IMR-90 (cell line): ENCODE measurements at regions not wholly inside any gene's neighbourhood (a gene's known extent, or its start where the extent isn't known, plus 50 kb on each side); places are given as distances from the start of the nearest gene placed in this dataset.
"Not testable (repeated sequence)": the region's sequence is repeated elsewhere in the genome, so short reads cannot be mapped to it uniquely, and the experiment has no call there.

Experiments
- ATAC-seq: fragments of 200-7000 bp; cut with Tn5 transposase; 2 replicates; pipeline ENCODE4 v1.9.1; 2020; ENCODE audit warnings: low read depth, mild to moderate bottlenecking, moderate library complexity
- BruUV-seq: library from RNA; stranded (reverse); fragments of 400-500 nt; replicated peaks from 2 replicates; lab custom pipeline; 2021; lab: Mats Ljungman, UMichigan
- CTCF ChIA-PET: fragments of 300-600 bp; formaldehyde crosslinking; extraction: SDS; loops from one replicate; lab custom pipeline; 2021; ENCODE audit warnings: antibody characterized with exemption; lab: Yijun Ruan, JAX
- POLR2A ChIA-PET: fragments of 300-600 bp; sonication (Branson Sonifier 250); formaldehyde crosslinking; loops from one replicate; lab custom pipeline; 2022; ENCODE audit warnings: antibody characterized with exemption; ENCODE audit not compliant: unreplicated experiment; lab: Charles Lee
- DNase-seq: peaks from one replicate; pipeline ENCODE4 v3.0.0; 2013
- H2AFZ ChIP-seq: replicated peaks from 2 replicates; pipeline ENCODE3; 2013; ENCODE audit warnings: low read length, mild to moderate bottlenecking; ENCODE audit not compliant: poor library complexity
- H2AK5ac ChIP-seq: 2 replicates; pipeline ENCODE4 v1.6.1; 2013; ENCODE audit warnings: low read depth, low read length, inconsistent platforms
- H2AK9ac ChIP-seq: replicated peaks from 2 replicates; pipeline ENCODE3; 2013; ENCODE audit warnings: mild to moderate bottlenecking, low read depth, low read length, moderate library complexity; ENCODE audit not compliant: poor library complexity
- H2BK120ac ChIP-seq: 2 replicates; pipeline ENCODE4 v1.6.1; 2013; ENCODE audit warnings: low read depth, low read length, inconsistent platforms
- H2BK15ac ChIP-seq: 3 replicates; pipeline ENCODE4 v1.6.1; 2013; ENCODE audit warnings: low read depth, low read length, inconsistent platforms
- H2BK20ac ChIP-seq: 2 replicates; pipeline ENCODE4 v1.6.1; 2013; ENCODE audit warnings: low read depth, mild to moderate bottlenecking, inconsistent platforms, low read length, moderate library complexity
- H2BK5ac ChIP-seq: 2 replicates; pipeline ENCODE4 v1.6.1; 2013; ENCODE audit warnings: mild to moderate bottlenecking, low read depth, low read length, inconsistent platforms; ENCODE audit not compliant: poor library complexity, severe bottlenecking
- H3K14ac ChIP-seq: replicated peaks from 2 replicates; pipeline ENCODE4 v1.6.1; 2013; ENCODE audit warnings: low read depth, low read length, inconsistent platforms
- H3K18ac ChIP-seq: 2 replicates; pipeline ENCODE4 v1.6.1; 2013; ENCODE audit warnings: low read depth, low read length, control low read depth
- H3K23ac ChIP-seq: 2 replicates; pipeline ENCODE4 v1.6.1; 2013; ENCODE audit warnings: low read depth, low read length, inconsistent platforms
- H3K27ac ChIP-seq: 2 replicates; pipeline ENCODE4 v1.5.1; 2013; ENCODE audit warnings: mild to moderate bottlenecking, control low read depth, low read length; ENCODE audit not compliant: insufficient read depth
- H3K27me3 ChIP-seq: 2 replicates; pipeline ENCODE4 v1.6.1; 2013; ENCODE audit warnings: low read length; ENCODE audit not compliant: control insufficient read depth, insufficient read depth
- H3K36me3 ChIP-seq: 2 replicates; pipeline ENCODE4 v1.6.1; 2013; ENCODE audit warnings: low read length, mixed read lengths; ENCODE audit not compliant: control insufficient read depth, insufficient read depth
- H3K4ac ChIP-seq: 2 replicates; pipeline ENCODE4 v1.6.1; 2013; ENCODE audit warnings: low read depth, low read length, inconsistent platforms
- H3K4me1 ChIP-seq: 2 replicates; pipeline ENCODE4 v1.6.1; 2013; ENCODE audit warnings: low read length, mixed read lengths; ENCODE audit not compliant: control insufficient read depth, insufficient read depth
- H3K4me2 ChIP-seq: 2 replicates; pipeline ENCODE4 v1.6.1; 2013; ENCODE audit warnings: low read depth, mild to moderate bottlenecking, control low read depth, low read length, moderate library complexity
- H3K4me3 ChIP-seq: 2 replicates; pipeline ENCODE4 v1.5.1; 2013; ENCODE audit warnings: low read depth, mild to moderate bottlenecking, control low read depth, low read length, moderate library complexity; ENCODE audit not compliant: insufficient read depth
- H3K56ac ChIP-seq: 2 replicates; pipeline ENCODE4 v1.6.1; 2013; ENCODE audit warnings: low read length, inconsistent platforms; ENCODE audit not compliant: insufficient read depth; ENCODE audit errors: extremely low read depth
- H3K79me1 ChIP-seq, 2 experiments: 2 replicates each; pipeline ENCODE4 v1.6.1; 2013; ENCODE audit warnings: low read length in 2 of 2, inconsistent platforms in 1 of 2, low read depth in 1 of 2
- H3K9ac ChIP-seq: 2 replicates; pipeline ENCODE4 v1.6.1; 2013; ENCODE audit warnings: low read depth, low read length, control low read depth
- H3K9me1 ChIP-seq: 2 replicates; pipeline ENCODE4 v1.6.1; 2013; ENCODE audit warnings: low read length, inconsistent platforms; ENCODE audit not compliant: insufficient read depth
- H3K9me3 ChIP-seq: 2 replicates; pipeline ENCODE4 v1.6.1; 2013; ENCODE audit warnings: low read length; ENCODE audit not compliant: control insufficient read depth, insufficient read depth
- H4K20me1 ChIP-seq: 2 replicates; pipeline ENCODE4 v1.6.1; 2013; ENCODE audit warnings: low read length, inconsistent platforms; ENCODE audit not compliant: insufficient read depth
- H4K5ac ChIP-seq: 2 replicates; pipeline ENCODE4 v1.6.1; 2013; ENCODE audit warnings: mild to moderate bottlenecking, low read depth, low read length, control low read depth
- H4K8ac ChIP-seq, 2 experiments: 2 replicates each; pipeline ENCODE4 v1.6.1; 2013; ENCODE audit warnings: low read depth in 2 of 2, low read length in 2 of 2, control low read depth in 1 of 2, inconsistent platforms in 1 of 2
- H4K91ac ChIP-seq: 2 replicates; pipeline ENCODE4 v1.6.1; 2013; ENCODE audit warnings: low read depth, low read length, inconsistent platforms; ENCODE audit not compliant: insufficient read depth
- WGBS, 2 experiments: methylation state at CpG; one replicate each; pipeline versions ENCODE4 v1.1.5 to v1.1.7; 2013; ENCODE audit warnings: missing lambda C conversion rate in 2 of 2; ENCODE audit not compliant: insufficient read length in 1 of 2; ENCODE audit errors: extremely low coverage in 2 of 2; 5-methylcytosine and 5-hydroxymethylcytosine counted together
- dilution Hi-C: fragments of 300-500 bp; cut with HindIII; formaldehyde crosslinking; loops from one replicate; pipeline ENCODE4 v1.14.3; 2018; ENCODE audit warnings: low sequenced_read_pairs; ENCODE audit not compliant: unreplicated experiment
- in situ Hi-C: fragments of 300-500 bp; cut with MboI; formaldehyde crosslinking; loops from 3 replicates; pipeline ENCODE4 v1.14.3; 2019; ENCODE audit warnings: low sequenced_read_pairs, inconsistent platforms, mixed read lengths
- intact Hi-C: fragments of 100-400 bp; cut with micrococcal nuclease; formaldehyde crosslinking; loops from 2 replicates; pipeline ENCODE4 v1.10.0; 2022

DNA sequence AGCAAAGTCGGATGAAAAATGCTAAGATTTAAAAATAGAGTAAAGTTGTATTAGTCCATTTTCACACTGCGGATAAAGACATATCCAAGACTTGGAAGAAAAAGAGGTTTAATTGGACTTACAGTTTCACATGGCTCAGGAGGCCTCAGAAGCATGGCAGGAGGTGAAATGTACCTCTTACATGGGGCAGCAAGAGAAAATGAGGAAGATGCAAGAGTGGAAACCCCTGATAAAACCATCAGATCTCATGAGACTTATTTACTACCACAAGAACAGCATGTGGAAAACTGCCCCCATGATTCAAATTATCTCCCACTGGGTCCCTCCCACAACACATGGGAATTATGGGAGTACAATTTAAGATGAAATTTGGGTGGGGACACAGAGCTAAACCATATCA lies 391.7 kb downstream of the PTPRC start:
- H2BK20ac ChIP-seq, H2BK5ac ChIP-seq, H4K5ac ChIP-seq, BruUV-seq, ATAC-seq, H3K36me3 ChIP-seq, H3K4me3 ChIP-seq, dilution Hi-C loops, H2AFZ ChIP-seq, H3K27ac ChIP-seq, in situ Hi-C loops, H3K4me2 ChIP-seq, H3K18ac ChIP-seq, H3K4me1 ChIP-seq, H2AK5ac ChIP-seq, H3K9ac ChIP-seq, H3K56ac ChIP-seq, H2BK15ac ChIP-seq, H3K4ac ChIP-seq, H3K9me3 ChIP-seq, H3K9me1 ChIP-seq, H4K8ac ChIP-seq, intact Hi-C loops, CTCF ChIA-PET, H2BK120ac ChIP-seq, H3K14ac ChIP-seq, H3K23ac ChIP-seq, DNase-seq, H4K91ac ChIP-seq, H3K27me3 ChIP-seq, H2AK9ac ChIP-seq, H3K79me1 ChIP-seq, POLR2A ChIA-PET, H4K20me1 ChIP-seq: not testable (repeated sequence)
- WGBS, 2 experiments, result no CpG with 5 or more reads among the region's 2 CpGs

DNA sequence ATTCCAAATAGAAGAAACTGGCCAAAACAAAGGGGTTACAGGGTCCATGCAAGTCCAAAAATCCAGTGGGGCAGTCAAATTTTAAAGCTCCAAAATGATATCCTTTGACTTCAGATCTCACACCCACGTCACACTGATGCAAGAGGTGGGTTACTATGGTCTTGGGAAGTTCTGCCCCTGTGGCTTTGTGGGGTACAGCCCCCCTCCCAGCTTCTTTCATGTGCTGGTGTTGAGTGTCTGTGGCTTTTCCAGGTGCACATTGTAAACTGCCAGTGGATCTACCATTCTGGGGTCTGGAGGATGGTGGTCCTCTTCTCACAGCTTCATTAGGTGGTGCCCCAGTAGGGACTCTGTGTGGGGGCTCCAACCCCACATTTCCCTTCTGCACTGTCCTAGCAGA lies 392.3 kb downstream of the PTPRC start:
- CTCF ChIA-PET, dilution Hi-C loops, H3K27me3 ChIP-seq, H3K27ac ChIP-seq, H2BK5ac ChIP-seq, H3K79me1 ChIP-seq, H4K8ac ChIP-seq, H3K4me3 ChIP-seq, H3K14ac ChIP-seq, H2AK5ac ChIP-seq, H3K4me1 ChIP-seq, H3K9me3 ChIP-seq, H2BK120ac ChIP-seq, H3K9ac ChIP-seq, H3K4ac ChIP-seq, H3K23ac ChIP-seq, ATAC-seq, H3K4me2 ChIP-seq, H2AK9ac ChIP-seq, H3K18ac ChIP-seq, intact Hi-C loops, H3K9me1 ChIP-seq, DNase-seq, BruUV-seq, H4K91ac ChIP-seq, H2AFZ ChIP-seq, H3K36me3 ChIP-seq, in situ Hi-C loops, H3K56ac ChIP-seq, H4K5ac ChIP-seq, H4K20me1 ChIP-seq, POLR2A ChIA-PET, H2BK20ac ChIP-seq, H2BK15ac ChIP-seq: not testable (repeated sequence)
- WGBS, 2 experiments, result no CpG with 5 or more reads among the region's 1 CpG
